Testis (tissue), 2 donors: ENCODE measurements at regions not wholly inside any gene's neighbourhood (a gene's known extent, or its start where the extent isn't known, plus 50 kb on each side); places are given as distances from the start of the nearest gene placed in this dataset.

Experiments
- CTCF ChIP-seq, 3 experiments: fragments of 450-650 bp in 2 of 3; fragments of 200-600 bp in 1 of 3; sonication (generic) in 1 of 3; IDR thresholded peaks; one replicate each; pipeline ENCODE4 v1.5.1; 2016 to 2019; ENCODE audit warnings: antibody characterized with exemption in 3 of 3, mild to moderate bottlenecking in 2 of 3, moderate library complexity in 1 of 3
- POLR2A ChIP-seq: fragments of 450-650 bp; IDR thresholded peaks from one replicate; pipeline ENCODE4 v1.6.1; 2017; ENCODE audit warnings: antibody characterized with exemption, mild to moderate bottlenecking, moderate library complexity

GRCh38 chr2:8300216-8300615 lies 381.6 kb upstream of the ID2 start:
- TF ChIP-seq CTCF (IDR thresholded peaks at IDR 0.05) = no peak
- TF ChIP-seq POLR2A = no peak
